DOHH2 (cell line): ENCODE measurements at regions not wholly inside any gene's neighbourhood (a gene's known extent, or its start where the extent isn't known, plus 50 kb on each side); places are given as distances from the start of the nearest gene placed in this dataset.

Source experiments
- H3F3A ChIP-seq: fragments of 200-600 bp; sonication (generic), shearing (Covaris generic); 2 replicates; pipeline ENCODE4 v1.6.0; 2016; ENCODE audit warnings: antibody characterized with exemption, mild to moderate bottlenecking; ENCODE audit not compliant: control insufficient read depth, insufficient read depth
- H3K27ac ChIP-seq: fragments of 200-600 bp; sonication (generic); 2 replicates; pipeline ENCODE4 v1.5.1; 2014; ENCODE audit warnings: low read depth, mild to moderate bottlenecking, low read length, moderate library complexity
- H3K27me3 ChIP-seq: fragments of 200-600 bp; sonication (generic); 2 replicates; pipeline ENCODE4 v1.6.1; 2014; ENCODE audit warnings: mild to moderate bottlenecking, low read length, mixed read lengths; ENCODE audit not compliant: control insufficient read depth
- H3K36me3 ChIP-seq: fragments of 200-600 bp; sonication (generic); 2 replicates; pipeline ENCODE4 v1.6.1; 2014; ENCODE audit warnings: mild to moderate bottlenecking, low read length, moderate library complexity, mixed read lengths; ENCODE audit not compliant: control insufficient read depth
- H3K4me1 ChIP-seq: fragments of 200-600 bp; sonication (generic); 2 replicates; pipeline ENCODE4 v1.6.1; 2014; ENCODE audit warnings: mild to moderate bottlenecking, low read length, mixed read lengths; ENCODE audit not compliant: control insufficient read depth
- H3K4me2 ChIP-seq: fragments of 200-600 bp; sonication (generic); 2 replicates; pipeline ENCODE4 v1.6.0; 2014; ENCODE audit warnings: mild to moderate bottlenecking, low read length, moderate library complexity
- H3K4me3 ChIP-seq: fragments of 200-600 bp; sonication (generic); 2 replicates; pipeline ENCODE4 v1.5.1; 2014; ENCODE audit warnings: mild to moderate bottlenecking, low read length, mixed read lengths
- H3K79me2 ChIP-seq: fragments of 200-600 bp; sonication (generic); 2 replicates; pipeline ENCODE4 v1.6.1; 2014; ENCODE audit warnings: mild to moderate bottlenecking, low read length, mixed read lengths; ENCODE audit not compliant: control insufficient read depth
- H3K9me2 ChIP-seq: fragments of 200-600 bp; sonication (generic); replicated peaks from 2 replicates; pipeline ENCODE4 v1.6.1; 2014; ENCODE audit warnings: mild to moderate bottlenecking, low read length, mixed read lengths; ENCODE audit not compliant: control insufficient read depth
- H3K9me3 ChIP-seq: fragments of 200-600 bp; sonication (generic); 2 replicates; pipeline ENCODE4 v1.6.1; 2014; ENCODE audit warnings: antibody characterized with exemption, low read length, mixed read lengths; ENCODE audit not compliant: control insufficient read depth, insufficient read depth
- H4K20me1 ChIP-seq: fragments of 200-600 bp; sonication (generic); 2 replicates; pipeline ENCODE4 v1.6.0; 2014; ENCODE audit warnings: low read depth, mild to moderate bottlenecking, antibody characterized with exemption, low read length, moderate library complexity; ENCODE audit not compliant: control insufficient read depth, insufficient read depth
- CTCF ChIP-seq: fragments of 200-600 bp; sonication (generic); IDR thresholded peaks from one replicate; pipeline ENCODE4 v1.5.1; 2014; ENCODE audit warnings: antibody characterized with exemption, mild to moderate bottlenecking, low read depth, low read length; ENCODE audit not compliant: poor library complexity, severe bottlenecking
- EZH2phosphoT487 ChIP-seq: fragments of 200-600 bp; sonication (generic); IDR thresholded peaks from 2 replicates; pipeline ENCODE4 v1.6.1; 2017; ENCODE audit warnings: borderline replicate concordance, mild to moderate bottlenecking, antibody characterized with exemption, low read length, moderate library complexity, mixed read lengths

- no peaks in the 10 kb centered on the region for H3K9me2 ChIP-seq
- no peaks in the 10 kb centered on the region for H3K36me3 ChIP-seq
- no peak overlapping the region for H3K27ac ChIP-seq
- no peaks in the 10 kb centered on the region for H3F3A ChIP-seq
- H4K20me1 ChIP-seq, result no peaks in the 10 kb centered on the region
- no peak overlapping the region for H3K4me2 ChIP-seq
- no peak overlapping the region for H3K4me3 ChIP-seq
- no peaks in the 10 kb centered on the region for H3K79me2 ChIP-seq
- TF ChIP-seq CTCF (no peak), EZH2phosphoT487 (no peak)
- H3K9me3 ChIP-seq, result no peaks in the 10 kb centered on the region
- no peaks in the 10 kb centered on the region for H3K4me1 ChIP-seq
- no peaks in the 10 kb centered on the region for H3K27me3 ChIP-seq
Measured at GRCh38 chr2:65826567-65826966, 394.2 kb upstream of the SPRED2 start.

GRCh38 chr2:65823511-65823910, 391.1 kb upstream of the SPRED2 start:
- Histone ChIP-seq H3K9me2 (no peaks in the 10 kb centered on the region), H3K27me3 (no peaks in the 10 kb centered on the region), H3K4me2 (no peak overlapping the region), H3K79me2 (no peaks in the 10 kb centered on the region), H3K27ac (no peak overlapping the region), H3K9me3 (no peaks in the 10 kb centered on the region), H4K20me1 (no peaks in the 10 kb centered on the region), H3F3A (no peaks in the 10 kb centered on the region), H3K4me3 (no peak overlapping the region), H3K36me3 (no peaks in the 10 kb centered on the region), H3K4me1 (no peaks in the 10 kb centered on the region)
- TF ChIP-seq CTCF, result no peak

GRCh38 chr2:65820454-65820853, 388.1 kb upstream of the SPRED2 start:
- no peaks in the 10 kb centered on the region for H3K9me3 ChIP-seq
- TF ChIP-seq EZH2phosphoT487, result no peak
- no peak for TF ChIP-seq CTCF
- H4K20me1 ChIP-seq, result no peaks in the 10 kb centered on the region
- no peaks in the 10 kb centered on the region for H3K79me2 ChIP-seq
- H3K27me3 ChIP-seq, result no peaks in the 10 kb centered on the region
- no peaks in the 10 kb centered on the region for H3K36me3 ChIP-seq
- no peak overlapping the region for H3K4me2 ChIP-seq
- no peak overlapping the region for H3K27ac ChIP-seq
- H3F3A ChIP-seq, result no peaks in the 10 kb centered on the region
- no peak overlapping the region for H3K4me3 ChIP-seq
- H3K4me1 ChIP-seq, result no peaks in the 10 kb centered on the region
- no peaks in the 10 kb centered on the region for H3K9me2 ChIP-seq

GRCh38 chr2:65819963-65820362, 387.6 kb upstream of the SPRED2 start:
- H3K36me3 ChIP-seq, result no peaks in the 10 kb centered on the region
- H3K9me2 ChIP-seq, result no peaks in the 10 kb centered on the region
- no peaks in the 10 kb centered on the region for H3K27me3 ChIP-seq
- H4K20me1 ChIP-seq, result no peaks in the 10 kb centered on the region
- H3K27ac ChIP-seq, result no peak overlapping the region
- H3K4me3 ChIP-seq, result no peak overlapping the region
- H3F3A ChIP-seq, result no peaks in the 10 kb centered on the region
- H3K4me1 ChIP-seq, result no peaks in the 10 kb centered on the region
- no peak overlapping the region for H3K4me2 ChIP-seq
- TF ChIP-seq EZH2phosphoT487 (no peak), CTCF (no peak)
- H3K79me2 ChIP-seq, result no peaks in the 10 kb centered on the region
- H3K9me3 ChIP-seq, result no peaks in the 10 kb centered on the region
